HG02642 (cell line): ENCODE measurements at regions not wholly inside any gene's neighbourhood (a gene's known extent, or its start where the extent isn't known, plus 50 kb on each side); places are given as distances from the start of the nearest gene placed in this dataset.
A peak's percentile ranks its signal among the peaks of the same experiment; 100 is the strongest.
"Not testable (repeated sequence)": the region's sequence is repeated elsewhere in the genome, so short reads cannot be mapped to it uniquely, and the experiment has no call there.

Experiments used
- ATAC-seq: cut with Tn5 transposase; IDR thresholded peaks from one replicate; pipeline ENCODE4 v1.9.1; 2021; ENCODE audit warnings: mild to moderate bottlenecking; ENCODE audit not compliant: unreplicated experiment, poor library complexity

DNA sequence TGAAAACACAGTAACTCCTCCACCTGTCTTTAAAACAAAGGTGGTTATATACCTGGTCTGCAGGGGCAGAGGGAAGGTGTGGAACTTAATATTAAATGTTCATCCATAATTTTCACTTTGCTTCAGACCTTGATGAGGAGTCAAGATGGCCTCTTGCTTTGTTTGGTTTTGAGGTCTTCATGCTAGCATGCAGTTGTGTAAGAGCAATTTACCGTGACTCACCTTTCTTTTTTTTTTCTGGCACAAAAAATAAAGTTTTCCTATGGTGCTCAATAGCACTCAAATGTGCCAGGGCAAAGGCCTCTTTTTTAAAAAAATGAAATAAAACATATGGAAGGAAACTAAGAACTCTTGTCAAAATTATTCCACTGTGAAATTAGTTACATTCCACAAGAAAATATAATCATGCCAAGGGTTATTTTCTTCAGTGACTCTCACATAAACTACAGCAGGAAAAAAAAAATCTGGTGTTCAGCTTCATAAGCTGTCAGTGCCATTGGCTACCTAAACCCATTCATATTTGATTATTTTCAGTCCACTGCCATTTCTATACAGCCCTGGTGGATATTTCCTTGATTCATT lies 128.2 kb downstream of the SLC7A11 start:
- peak; percentile 9 for ATAC-seq

DNA sequence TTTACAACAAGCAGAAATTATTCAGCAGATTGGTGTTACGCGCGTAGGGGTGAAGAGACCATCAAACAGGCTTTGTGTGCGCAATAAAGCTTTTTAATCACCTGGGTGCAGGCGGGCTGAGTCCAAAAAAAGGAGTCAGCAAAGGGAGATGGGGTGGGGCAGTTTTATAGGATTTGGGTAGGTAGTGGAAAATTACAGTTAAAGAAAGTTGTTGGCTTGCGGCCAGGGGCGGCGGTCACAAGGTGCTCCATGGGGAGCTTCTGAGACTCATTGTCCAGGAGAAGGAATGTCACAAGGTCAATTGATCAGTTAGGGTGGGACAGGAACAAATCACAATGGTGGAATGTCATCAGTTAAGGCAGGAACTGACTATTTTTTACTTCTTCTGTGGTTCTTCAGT lies 129.3 kb downstream of the SLC7A11 start:
- not testable (repeated sequence) for ATAC-seq

DNA sequence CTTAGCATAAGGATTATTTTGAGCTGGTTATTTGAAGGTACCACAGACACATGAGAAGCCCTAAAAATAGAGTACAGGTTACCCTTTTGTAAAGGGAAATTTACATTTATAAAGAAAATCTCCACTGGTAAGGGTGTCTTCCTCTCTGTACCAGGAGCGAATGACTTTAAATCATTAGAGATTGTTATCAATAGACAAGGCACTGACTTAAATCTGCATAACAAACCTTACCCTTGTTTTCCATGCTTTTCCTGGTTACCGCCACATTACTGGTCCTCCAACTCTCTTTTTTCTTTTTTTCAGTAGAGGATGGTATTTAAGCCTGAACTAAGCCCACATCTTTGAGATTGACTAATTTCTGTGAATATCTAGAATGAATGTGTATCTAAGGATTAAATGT lies 129.8 kb downstream of the SLC7A11 start:
- no peak for ATAC-seq

DNA sequence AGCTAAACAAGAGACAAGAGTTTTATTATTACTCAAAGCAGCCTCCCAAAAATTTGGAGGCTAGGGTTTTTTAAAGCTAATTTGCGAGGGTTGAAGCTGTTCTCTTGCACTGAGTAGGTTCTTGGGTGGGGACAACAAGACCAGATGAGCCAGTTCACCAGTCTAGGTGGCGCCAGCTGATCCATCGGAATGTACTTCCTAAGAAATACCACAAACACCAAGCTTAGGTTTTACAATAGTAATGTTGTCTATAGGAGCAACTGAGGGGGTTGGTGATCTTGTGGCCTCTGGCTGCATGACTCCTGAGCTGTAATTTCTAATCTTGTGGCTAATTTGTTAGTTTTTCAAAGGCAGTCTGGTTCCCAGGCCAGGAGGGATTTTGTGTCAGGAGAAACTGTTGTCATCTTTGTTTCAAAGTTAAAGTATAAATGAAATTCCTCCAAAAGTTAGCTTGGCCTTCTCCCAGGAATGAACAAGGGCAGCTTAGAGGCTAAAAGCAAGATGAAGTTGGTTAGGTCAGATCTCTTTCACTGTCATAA lies 130.6 kb downstream of the SLC7A11 start:
- no peak for ATAC-seq

DNA sequence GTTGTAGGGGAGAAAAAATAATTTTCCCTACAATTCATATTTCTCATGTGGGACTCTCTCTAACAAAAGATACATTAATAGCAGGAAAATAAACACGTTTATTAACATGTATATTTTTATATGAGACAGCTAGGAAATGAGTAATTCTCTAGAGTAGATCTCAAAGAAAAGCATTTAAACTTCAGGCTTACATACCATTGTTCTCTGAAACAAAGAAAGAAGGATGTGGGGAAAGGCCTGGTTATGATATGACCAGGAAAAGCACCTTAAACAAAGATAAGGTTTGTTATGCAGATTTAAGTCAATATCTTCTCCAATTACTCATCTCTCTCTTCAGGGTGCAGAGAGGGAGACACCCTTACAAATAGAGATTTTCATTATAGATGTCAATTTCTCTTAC lies 131.3 kb downstream of the SLC7A11 start:
- ATAC-seq, result no peak

DNA sequence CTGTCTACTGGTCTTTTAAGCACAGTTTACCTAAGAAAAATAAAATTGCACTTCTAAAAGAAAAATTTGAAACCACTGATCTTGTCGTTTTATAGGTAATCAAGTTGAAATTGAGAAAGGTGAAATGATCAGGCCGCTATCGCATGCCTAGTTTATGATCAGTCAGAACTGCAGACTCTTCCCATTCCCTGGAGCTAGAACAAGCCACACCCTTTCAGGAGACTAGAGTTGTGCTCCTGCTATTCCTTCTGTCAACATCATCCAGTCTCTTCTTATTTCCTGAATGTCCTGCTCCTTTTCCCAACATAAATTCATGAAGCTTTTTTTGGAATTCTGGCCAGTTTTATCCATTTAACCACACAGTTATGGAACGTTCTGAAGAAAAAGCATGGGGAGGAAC lies 135.1 kb downstream of the SLC7A11 start:
- no peak for ATAC-seq

DNA sequence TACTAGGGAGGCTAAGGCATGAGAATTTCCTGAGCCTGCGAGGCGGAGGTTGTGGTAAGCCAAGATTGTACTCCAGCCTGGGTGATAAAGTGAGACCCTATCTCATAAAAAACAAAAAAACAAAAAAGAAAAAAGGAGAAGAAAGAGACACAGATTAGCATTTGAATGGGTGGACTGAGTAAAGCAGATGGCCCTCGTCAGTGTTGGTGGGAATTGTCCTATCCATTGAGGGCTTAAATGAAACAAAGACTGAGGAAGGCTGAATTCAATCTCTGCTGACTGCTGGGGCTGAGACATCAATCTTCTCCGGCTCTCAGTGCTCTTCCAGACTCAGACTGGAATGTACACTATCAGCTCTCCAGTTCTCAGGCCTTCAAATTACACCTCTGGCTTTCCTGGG lies 136.8 kb downstream of the SLC7A11 start:
- no peak for ATAC-seq

DNA sequence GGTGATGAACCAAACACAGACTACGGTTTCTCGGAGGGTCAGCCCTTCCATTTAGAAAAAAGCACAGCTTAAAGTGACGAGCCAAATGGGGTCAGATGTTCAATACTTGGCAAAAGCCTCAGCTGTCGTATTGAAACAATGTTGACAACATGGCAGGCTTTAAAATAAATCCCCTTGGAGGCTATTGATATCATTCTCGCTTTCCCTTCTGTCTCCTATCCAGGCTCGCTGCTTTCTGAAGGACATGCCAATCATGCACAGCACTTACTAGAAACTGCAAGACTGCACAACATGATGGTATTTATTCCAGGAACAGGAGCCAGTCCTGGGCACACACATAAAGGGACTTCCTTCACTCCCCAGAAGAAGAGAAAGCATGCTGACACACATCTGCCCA lies 137.9 kb downstream of the SLC7A11 start:
- ATAC-seq, result no peak

DNA sequence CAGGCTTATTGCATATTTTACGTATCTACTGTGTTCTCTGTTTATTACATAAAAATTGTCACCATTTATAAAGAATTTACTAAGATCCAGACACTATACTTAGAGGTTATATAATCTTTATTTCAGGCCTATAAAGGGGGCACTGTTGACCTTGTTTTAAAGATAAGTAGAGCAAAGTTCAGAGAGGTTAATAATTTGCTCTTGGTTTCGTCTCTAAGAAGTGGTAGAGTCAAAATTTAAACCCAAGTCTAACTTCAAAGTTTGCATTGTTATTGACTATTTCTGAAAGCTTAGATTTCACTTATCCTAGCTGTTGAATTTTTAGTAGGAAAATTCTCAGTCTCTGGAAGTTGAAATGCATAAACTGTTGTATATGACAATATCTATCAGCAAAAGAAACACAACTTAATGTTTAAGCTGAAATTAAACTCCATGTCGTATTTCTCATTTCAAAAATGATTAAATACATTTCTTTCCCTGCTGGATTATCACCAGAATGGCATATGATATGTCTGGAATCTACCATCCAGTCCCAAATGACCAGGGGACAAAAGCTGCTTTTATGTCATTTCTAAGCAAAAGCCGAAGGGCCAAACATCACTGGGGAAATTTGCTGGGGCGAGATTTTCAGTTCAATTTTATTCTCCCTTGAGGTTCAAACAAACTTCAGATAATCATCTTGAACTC lies 138.4 kb downstream of the SLC7A11 start:
- ATAC-seq, result no peak

DNA sequence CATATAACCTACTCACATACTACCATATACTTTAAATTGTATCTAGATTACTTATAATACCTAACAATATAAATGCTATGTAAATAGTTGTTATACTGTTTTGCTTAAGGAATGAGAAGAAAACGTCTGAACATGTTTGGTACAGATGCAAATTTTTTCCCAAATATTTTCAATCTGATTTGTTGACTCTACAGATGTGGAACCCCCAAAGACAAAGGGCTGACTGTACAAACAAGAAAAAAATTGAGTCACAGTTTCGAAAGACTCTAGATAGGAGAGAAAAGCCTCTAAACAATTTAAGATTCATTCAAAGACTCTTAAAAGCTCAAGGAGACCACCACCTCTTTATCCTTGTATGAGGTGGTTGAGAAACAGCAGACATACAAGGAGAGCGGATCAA lies 142.8 kb downstream of the SLC7A11 start:
- ATAC-seq, result no peak

DNA sequence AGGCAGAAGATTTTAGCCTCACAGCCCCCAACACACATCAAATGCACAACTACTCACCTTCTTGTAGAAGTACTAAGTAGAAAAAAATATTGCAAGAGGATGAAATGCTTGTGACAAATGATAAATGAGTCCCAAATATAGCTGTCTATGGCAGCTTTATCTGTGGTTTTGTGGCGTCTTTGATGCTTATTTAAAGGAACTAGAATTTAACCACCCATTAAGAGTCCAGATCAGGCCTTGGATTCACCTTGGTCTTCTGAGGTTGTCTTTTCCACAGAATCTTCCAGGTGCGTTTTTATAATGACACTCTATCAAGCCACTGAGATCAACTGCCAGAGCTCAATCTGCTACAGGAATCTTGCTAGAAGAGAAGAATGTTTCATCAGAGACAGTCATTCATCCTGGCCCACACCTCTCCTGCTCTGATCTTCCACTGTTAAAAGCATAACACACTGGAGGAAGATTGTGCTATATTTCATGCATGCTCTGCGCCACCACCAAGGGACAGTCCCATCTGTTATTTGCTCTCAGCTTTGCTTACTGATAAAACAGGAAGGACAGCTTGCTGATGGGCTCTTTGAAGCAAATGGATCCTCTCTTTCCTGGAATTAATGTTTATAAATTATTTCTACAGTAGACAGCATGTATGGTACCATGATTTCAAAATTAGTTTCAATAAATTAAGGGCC lies 144.1 kb downstream of the SLC7A11 start:
- ATAC-seq, result no peak

DNA sequence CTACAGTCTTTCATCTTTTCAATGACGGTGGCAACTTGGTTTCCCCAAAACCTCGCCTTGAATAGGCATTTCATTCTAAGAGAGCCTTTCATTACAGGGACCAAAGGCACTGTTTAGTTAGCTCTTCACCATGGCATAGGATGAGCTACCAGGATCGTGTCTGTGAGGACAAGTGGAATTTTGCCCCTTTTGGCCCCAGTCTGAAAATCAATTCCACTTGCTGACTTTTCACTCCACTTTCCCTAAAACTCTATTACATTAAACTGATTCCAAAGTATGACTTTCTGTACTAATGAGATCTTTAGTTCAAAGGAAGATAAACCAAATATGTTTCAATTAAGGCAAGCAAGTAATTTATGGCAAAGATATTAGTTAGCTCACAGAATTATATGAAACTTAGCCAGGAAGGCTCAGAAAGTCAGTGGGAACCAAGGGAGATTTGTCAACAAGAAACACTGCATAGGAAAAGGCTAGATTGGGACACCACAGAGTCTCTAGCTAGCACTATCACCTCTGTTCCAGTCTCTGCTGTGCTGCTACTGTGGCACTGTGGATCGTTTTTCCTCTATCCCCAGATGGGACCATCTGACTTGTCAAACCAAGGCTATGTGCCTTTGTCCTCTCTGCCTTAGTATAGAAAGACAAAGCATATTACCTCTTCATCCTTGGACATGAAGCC lies 145.6 kb downstream of the SLC7A11 start:
- no peak for ATAC-seq

DNA sequence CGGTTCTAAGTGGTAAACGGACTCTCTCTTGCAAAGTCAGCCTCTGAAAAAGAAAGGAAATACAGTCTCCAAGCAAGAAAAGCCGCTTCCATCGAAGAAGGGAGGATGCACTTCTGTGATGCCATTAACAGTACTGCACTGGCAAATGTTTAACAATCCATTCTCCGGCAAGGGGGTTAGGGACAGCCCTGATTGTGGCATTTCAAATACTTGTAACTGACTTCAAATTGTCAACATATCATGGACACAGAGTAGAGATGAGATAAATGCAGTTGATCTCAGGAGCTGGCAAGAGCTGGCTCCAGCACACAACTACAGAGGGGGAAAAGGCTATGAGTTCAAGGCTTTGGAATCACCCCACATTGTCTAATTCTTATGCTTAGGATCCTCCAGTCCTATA lies 146.8 kb downstream of the SLC7A11 start:
- ATAC-seq, result no peak

DNA sequence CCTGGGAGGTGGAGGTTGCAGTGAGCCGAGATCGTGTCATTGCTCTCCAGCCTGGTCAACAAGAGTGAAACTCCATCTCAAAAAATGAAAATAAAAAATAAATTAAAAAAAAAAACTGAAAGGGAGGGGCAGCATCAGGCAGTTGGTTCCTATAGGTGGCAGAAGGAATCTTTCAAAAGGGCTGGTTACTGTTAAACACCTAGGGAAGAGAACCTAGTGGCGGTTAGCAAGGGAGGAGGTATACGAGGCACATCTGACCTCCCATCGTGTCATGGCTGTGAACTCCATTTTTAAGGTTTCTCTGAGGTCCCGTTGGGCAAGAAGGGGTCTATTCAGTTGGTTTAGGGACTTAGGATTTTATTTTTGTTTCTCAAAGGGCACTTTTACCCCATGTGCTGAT lies 150.1 kb downstream of the SLC7A11 start:
- ATAC-seq, result no peak

DNA sequence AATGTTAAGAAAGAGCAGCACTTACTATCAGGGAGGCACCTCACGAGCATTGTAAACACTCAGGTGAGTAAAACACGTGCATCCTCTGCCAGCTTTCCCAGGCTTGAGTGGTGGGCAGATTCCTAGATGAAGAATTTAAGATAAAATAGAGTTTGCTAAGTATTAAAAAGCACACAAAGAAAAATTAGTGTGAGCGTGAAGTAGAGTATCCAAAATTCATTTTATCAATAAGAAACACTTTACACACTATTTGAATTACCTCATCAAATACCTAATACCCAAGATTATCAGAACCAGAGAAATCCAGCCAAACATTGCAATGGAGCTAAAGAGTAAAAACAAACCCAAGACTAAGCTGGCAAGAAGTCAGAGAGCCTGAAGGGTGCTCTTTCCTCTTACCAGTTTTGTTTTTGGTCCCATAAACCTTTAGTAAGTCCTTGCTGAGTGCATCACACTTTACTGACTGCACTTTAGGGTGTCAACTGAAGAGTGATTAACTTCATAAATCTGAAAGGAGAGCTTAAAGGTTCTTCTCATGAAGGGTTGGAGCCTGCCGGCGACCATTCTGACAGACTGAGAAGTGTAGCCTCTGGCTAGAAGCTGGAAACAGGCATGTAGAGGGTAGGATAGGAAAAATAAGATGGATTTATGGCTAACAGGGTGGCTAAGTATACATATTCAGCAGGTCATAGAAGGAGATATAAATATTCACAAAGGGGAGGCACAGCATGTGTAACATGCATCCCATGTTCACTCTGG lies 151.1 kb downstream of the SLC7A11 start:
- ATAC-seq, result no peak

DNA sequence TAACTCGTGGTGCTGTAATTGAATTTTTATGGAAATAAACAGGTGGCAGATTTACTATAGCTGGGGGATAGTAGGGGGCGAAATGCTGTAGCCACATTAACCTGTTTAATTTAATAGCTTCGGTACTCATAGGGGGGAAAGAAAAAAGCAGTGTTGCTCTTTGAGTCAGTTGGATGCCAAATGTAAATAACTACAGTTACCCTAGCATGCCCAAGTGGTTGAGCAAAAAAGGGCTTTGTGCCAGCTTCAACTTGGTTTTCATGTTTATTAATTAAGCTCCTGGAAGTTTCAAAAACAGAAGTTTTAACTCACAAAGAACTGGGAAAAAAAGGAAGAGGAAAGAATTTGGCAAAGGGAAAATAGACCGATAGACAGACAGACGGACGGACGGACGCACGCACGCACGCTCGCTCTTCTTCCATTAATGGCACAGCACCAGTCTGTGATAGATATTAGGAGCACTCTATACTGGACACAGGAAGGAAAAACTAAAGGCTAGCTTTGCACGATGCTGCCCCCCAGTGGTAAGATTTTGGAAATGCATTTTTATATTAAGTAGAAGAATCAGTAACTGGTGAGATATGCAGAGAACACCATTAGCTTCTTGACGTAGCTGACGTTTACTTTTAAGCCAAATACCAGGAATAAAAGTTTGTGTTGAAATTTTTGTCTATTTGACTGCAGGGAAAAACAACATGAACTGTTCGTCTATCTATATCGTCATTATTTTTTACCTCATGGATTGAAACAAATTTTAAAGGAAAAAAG lies 151.8 kb downstream of the SLC7A11 start:
- peak; percentile 92 for ATAC-seq

DNA sequence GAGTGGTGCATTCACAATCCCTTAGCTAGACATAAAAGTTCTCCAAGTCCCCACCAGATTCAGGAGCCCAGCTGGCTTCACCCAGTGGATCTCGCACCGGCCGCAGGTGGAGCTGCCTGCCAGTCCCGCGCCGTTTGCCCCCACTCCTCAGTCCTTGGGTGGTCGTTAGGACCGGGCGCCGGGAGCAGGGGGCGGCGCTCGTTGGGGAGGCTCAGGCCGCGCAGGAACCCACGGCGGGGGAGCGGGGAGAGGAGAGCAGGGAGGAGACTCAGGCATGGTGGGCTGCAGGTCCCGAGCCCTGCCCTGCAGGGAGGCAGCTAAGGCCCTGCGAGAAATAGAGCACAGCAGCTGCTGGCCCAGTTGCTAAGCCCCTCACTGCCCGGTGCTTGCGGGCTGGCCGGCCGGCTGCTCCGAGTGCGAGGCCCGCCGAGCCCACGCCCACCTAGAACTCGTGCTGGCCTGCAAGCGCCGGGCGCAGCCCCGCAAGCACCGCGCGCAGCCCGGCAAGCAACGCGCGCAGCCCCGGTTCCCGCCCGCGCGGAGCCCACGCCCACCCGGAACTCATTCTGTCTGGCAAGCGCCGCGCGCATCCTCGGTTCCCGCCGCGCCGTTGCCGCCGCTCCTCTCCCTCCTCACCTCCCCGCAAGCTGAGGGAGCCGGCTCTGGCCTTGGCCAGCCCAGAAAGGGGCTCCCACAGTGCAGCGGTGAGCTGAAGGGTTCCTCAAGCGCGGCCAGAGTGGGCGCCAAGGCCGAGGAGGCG lies 153.5 kb downstream of the SLC7A11 start:
- no peak for ATAC-seq

DNA sequence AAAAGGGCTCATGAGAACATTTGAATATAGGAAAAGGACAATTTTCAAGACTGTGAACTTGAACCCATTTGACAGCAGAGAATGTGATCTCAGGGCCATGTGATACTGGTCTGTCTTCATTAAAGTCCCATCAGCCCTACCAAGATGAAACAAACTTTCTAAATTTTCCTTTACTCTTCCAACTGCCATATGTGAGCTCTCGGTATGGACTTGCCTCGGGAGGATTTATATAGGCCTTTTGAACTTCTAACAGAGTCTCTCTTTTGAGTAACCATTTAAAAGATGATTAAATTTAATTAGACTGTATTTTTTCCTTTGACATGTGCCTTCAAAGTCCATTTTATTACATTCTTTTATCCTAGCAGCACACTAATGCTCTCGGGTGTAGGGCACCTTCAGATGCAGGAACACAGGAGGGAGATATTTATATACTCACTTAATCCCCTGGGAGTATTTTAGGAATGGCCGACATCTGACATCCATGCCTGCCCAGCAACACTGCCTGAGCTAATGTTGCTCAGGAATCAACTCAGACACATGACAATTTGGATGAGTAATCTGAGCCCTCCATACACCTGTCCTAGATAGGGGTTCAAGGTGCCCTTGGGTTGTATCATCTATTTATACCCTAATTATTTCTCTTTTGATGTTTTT lies 155.0 kb downstream of the SLC7A11 start:
- ATAC-seq, result no peak
